Neuronal stem cell (in vitro differentiated cells): ENCODE measurements at regions not wholly inside any gene's neighbourhood (a gene's known extent, or its start where the extent isn't known, plus 50 kb on each side); places are given as distances from the start of the nearest gene placed in this dataset.

Source experiments
- DNase-seq: peaks from one replicate; pipeline ENCODE4 v3.0.0-alpha.2; 2013; ENCODE audit warnings: low spot score
- H2AFZ ChIP-seq: one replicate; pipeline ENCODE4 v1.6.1; 2013; ENCODE audit warnings: mild to moderate bottlenecking, low read length, inconsistent platforms
- H2AK5ac ChIP-seq: 2 replicates; pipeline ENCODE4 v1.6.1; 2013; ENCODE audit warnings: low read depth, mild to moderate bottlenecking, inconsistent platforms, low read length, moderate library complexity, mixed read lengths
- H2BK120ac ChIP-seq: 2 replicates; pipeline ENCODE4 v1.6.1; 2013; ENCODE audit warnings: low read depth, mild to moderate bottlenecking, inconsistent platforms, low read length, moderate library complexity, mixed read lengths
- H2BK12ac ChIP-seq: one replicate; pipeline ENCODE4 v1.6.1; 2013; ENCODE audit warnings: low read length, inconsistent platforms
- H2BK15ac ChIP-seq: 2 replicates; pipeline ENCODE4 v1.6.1; 2013; ENCODE audit warnings: mild to moderate bottlenecking, low read length, inconsistent platforms, mixed read lengths
- H2BK5ac ChIP-seq: one replicate; pipeline ENCODE4 v1.6.1; 2013; ENCODE audit warnings: inconsistent platforms, mild to moderate bottlenecking, low read length, moderate library complexity
- H3K14ac ChIP-seq: one replicate; pipeline ENCODE4 v1.6.1; 2013; ENCODE audit warnings: low read length, inconsistent platforms
- H3K18ac ChIP-seq: 2 replicates; pipeline ENCODE4 v1.6.1; 2013; ENCODE audit warnings: low read length, inconsistent platforms
- H3K23ac ChIP-seq: 2 replicates; pipeline ENCODE4 v1.6.1; 2013; ENCODE audit warnings: low read depth, mild to moderate bottlenecking, mixed read lengths, low read length, inconsistent platforms; ENCODE audit not compliant: poor library complexity
- H3K27ac ChIP-seq: replicated peaks from 3 replicates; pipeline ENCODE4 v1.5.1; 2013; ENCODE audit warnings: low read length, inconsistent platforms
- H3K27me3 ChIP-seq, 3 experiments: 2 replicates each; pipeline ENCODE4 v1.6.1; 2013; ENCODE audit warnings: low read length in 3 of 3, mild to moderate bottlenecking in 2 of 3, inconsistent platforms in 1 of 3, low read depth in 1 of 3, mixed read lengths in 1 of 3, moderate library complexity in 1 of 3; ENCODE audit not compliant: control insufficient read depth in 3 of 3, insufficient read depth in 3 of 3
- H3K36me3 ChIP-seq, 2 donors: replicated peaks in 1 of 2; 2 replicates each; pipeline ENCODE4 v1.6.1; 2013; ENCODE audit warnings: low read length in 2 of 2; ENCODE audit not compliant: control insufficient read depth in 2 of 2, insufficient read depth in 2 of 2
- H3K4ac ChIP-seq: 2 replicates; pipeline ENCODE4 v1.6.1; 2013; ENCODE audit warnings: inconsistent platforms, mild to moderate bottlenecking, low read length, moderate library complexity
- H3K4me1 ChIP-seq, 2 donors: 1 replicate in 1 of 2; 2 replicates in 1 of 2; pipeline ENCODE4 v1.6.1; 2013; ENCODE audit warnings: low read length in 2 of 2, low read depth in 1 of 2; ENCODE audit not compliant: control insufficient read depth in 2 of 2, insufficient read depth in 1 of 2
- H3K4me2 ChIP-seq: one replicate; pipeline ENCODE4 v1.6.1; 2013; ENCODE audit warnings: mild to moderate bottlenecking, low read length, inconsistent platforms; ENCODE audit not compliant: insufficient read depth, poor library complexity, severe bottlenecking
- H3K4me3 ChIP-seq, 2 donors: 2 replicates each; pipeline ENCODE4 v1.5.1; 2013; ENCODE audit warnings: low read length in 2 of 2, mild to moderate bottlenecking in 2 of 2, inconsistent platforms in 1 of 2, moderate library complexity in 1 of 2
- H3K79me1 ChIP-seq: one replicate; pipeline ENCODE4 v1.6.1; 2013; ENCODE audit warnings: low read depth, mild to moderate bottlenecking, inconsistent platforms, low read length, moderate library complexity
- H3K9ac ChIP-seq: one replicate; pipeline ENCODE4 v1.6.1; 2013; ENCODE audit warnings: mild to moderate bottlenecking, low read depth, low read length, inconsistent platforms; ENCODE audit not compliant: poor library complexity
- H3K9me3 ChIP-seq, 2 donors: replicated peaks in 1 of 2; 2 replicates each; pipeline versions ENCODE3 to v1.6.1; 2013; ENCODE audit warnings: low read length in 2 of 2, mild to moderate bottlenecking in 2 of 2, inconsistent platforms in 1 of 2, low read depth in 1 of 2, mixed read lengths in 1 of 2, moderate library complexity in 1 of 2; ENCODE audit not compliant: control insufficient read depth in 2 of 2, insufficient read depth in 1 of 2
- H4K8ac ChIP-seq: one replicate; pipeline ENCODE4 v1.6.1; 2013; ENCODE audit warnings: low read depth, mild to moderate bottlenecking, inconsistent platforms, low read length, moderate library complexity
- H4K91ac ChIP-seq: one replicate; pipeline ENCODE4 v1.6.1; 2013; ENCODE audit warnings: low read length, low read depth, mild to moderate bottlenecking, inconsistent platforms; ENCODE audit not compliant: poor library complexity
- WGBS, 2 donors: extraction: QIAGEN DNeasy Blood & Tissue Kit; methylation state at CpG; one replicate each; pipeline ENCODE4 v1.1.7; 2013; ENCODE audit warnings: missing lambda C conversion rate in 2 of 2, mixed read lengths in 1 of 2; ENCODE audit not compliant: insufficient read length in 2 of 2, insufficient replicate concordance in 1 of 2; ENCODE audit errors: extremely low coverage in 2 of 2; 5-methylcytosine and 5-hydroxymethylcytosine counted together

DNA sequence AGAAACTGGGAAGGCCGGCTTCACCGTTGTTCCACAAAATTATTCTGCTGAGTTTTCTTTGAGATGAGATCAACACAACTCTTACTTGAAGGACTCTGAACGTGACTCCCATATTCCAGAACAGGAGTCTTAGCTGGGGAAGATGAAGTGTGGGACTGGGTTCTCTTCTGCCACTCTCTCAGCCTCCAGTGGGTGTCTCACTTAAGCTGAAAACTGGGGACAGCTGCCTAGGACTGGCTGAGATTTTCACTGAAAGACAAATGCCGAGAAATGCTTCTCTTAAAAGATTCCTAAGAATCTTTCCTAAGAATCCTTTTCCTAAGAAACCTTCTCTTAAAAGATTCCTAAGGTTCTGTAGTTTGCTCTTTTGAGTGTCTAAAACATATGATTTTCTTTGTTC lies 156.6 kb upstream of the LHCGR start:
- H2BK120ac ChIP-seq, result no peak overlapping the region
- no peak overlapping the region for H2BK15ac ChIP-seq
- H3K36me3 ChIP-seq, result no peaks in the 10 kb centered on the region
- no peak overlapping the region for H3K23ac ChIP-seq
- H3K4me2 ChIP-seq, result no peak overlapping the region
- no peak overlapping the region for H2AFZ ChIP-seq
- H4K91ac ChIP-seq, result no peak overlapping the region
- H3K9me3 ChIP-seq, result no peaks in the 10 kb centered on the region
- no peak overlapping the region for H2BK12ac ChIP-seq
- WGBS, 2 donors, result no CpG with 5 or more reads among the region's 4 CpGs
- H4K8ac ChIP-seq, result no peak overlapping the region
- no peak overlapping the region for H2BK5ac ChIP-seq
- DNase-seq, result no peak
- no peak overlapping the region for H3K14ac ChIP-seq
- H3K4ac ChIP-seq, result no peak overlapping the region
- H3K27ac ChIP-seq, result no peak overlapping the region
- H3K4me3 ChIP-seq, result no peak overlapping the region
- H3K27me3 ChIP-seq, result no peaks in the 10 kb centered on the region
- no peak overlapping the region for H3K9ac ChIP-seq
- H3K4me1 ChIP-seq, result no peaks in the 10 kb centered on the region
- no peaks in the 10 kb centered on the region for H3K79me1 ChIP-seq
- no peak overlapping the region for H3K18ac ChIP-seq
- no peak overlapping the region for H2AK5ac ChIP-seq

DNA sequence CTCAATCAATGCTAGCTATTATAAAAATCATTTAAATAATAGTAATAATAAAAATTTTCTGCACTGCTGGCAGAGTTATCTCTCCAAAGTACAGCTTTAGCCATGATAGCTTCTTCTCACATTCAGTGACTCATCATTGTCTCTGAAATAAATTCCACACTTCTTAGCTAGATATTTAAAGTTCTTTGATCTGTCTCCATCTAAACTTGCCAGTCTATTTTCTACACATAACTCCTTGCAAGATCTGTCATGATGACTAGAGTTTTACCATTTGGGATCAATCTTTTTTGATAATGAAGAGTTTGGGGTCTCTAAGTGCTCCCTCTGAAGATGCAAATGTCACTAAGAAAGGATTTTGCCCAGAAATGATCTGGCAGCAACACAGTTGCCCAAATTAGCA lies 155.4 kb upstream of the LHCGR start:
- H3K36me3 ChIP-seq, result no peaks in the 10 kb centered on the region
- H2AFZ ChIP-seq, result no peak overlapping the region
- H2BK15ac ChIP-seq, result no peak overlapping the region
- H3K4me3 ChIP-seq, result no peak overlapping the region
- H3K14ac ChIP-seq, result no peak overlapping the region
- H3K27me3 ChIP-seq, result no peaks in the 10 kb centered on the region
- H3K4me2 ChIP-seq, result no peak overlapping the region
- no peak overlapping the region for H2BK120ac ChIP-seq
- no peaks in the 10 kb centered on the region for H3K9me3 ChIP-seq
- no peak overlapping the region for H2AK5ac ChIP-seq
- H3K27ac ChIP-seq, result no peak overlapping the region
- H3K18ac ChIP-seq, result no peak overlapping the region
- H2BK5ac ChIP-seq, result no peak overlapping the region
- no peak overlapping the region for H3K23ac ChIP-seq
- H3K79me1 ChIP-seq, result no peaks in the 10 kb centered on the region
- no peaks in the 10 kb centered on the region for H3K4me1 ChIP-seq
- no peak overlapping the region for H4K8ac ChIP-seq
- H3K9ac ChIP-seq, result no peak overlapping the region
- H4K91ac ChIP-seq, result no peak overlapping the region
- no peak for DNase-seq
- no peak overlapping the region for H3K4ac ChIP-seq
- no peak overlapping the region for H2BK12ac ChIP-seq

DNA sequence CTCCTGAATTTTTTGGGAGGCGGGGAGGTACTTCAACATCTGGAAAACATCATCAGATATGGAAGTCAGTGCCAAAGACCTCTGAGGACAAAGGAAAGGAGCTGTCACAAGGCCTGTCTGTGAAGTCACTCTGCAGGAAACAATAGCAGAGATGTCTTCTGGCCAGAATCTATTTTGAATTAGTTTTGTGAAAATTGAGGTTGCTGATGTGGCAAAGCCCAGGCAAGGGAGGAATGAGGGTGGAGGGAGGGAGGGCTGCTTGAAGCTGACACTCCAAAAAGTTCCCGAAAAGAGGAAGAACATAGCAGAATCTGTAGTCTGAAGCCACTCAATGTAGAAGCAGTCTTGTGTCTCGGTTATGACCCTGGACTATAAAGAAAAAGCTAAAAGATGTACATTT lies 151.1 kb upstream of the LHCGR start:
- Histone ChIP-seq H2BK15ac (no peak overlapping the region), H3K4me2 (no peak overlapping the region), H2BK120ac (no peak overlapping the region), H4K8ac (no peak overlapping the region), H3K27me3 (no peaks in the 10 kb centered on the region), H2AK5ac (no peak overlapping the region), H2BK5ac (no peak overlapping the region), H3K23ac (no peak overlapping the region), H3K14ac (no peak overlapping the region), H3K27ac (no peak overlapping the region), H2AFZ (no peak overlapping the region), H3K4me1 (no peaks in the 10 kb centered on the region), H3K9ac (no peak overlapping the region), H3K4ac (no peak overlapping the region), H4K91ac (no peak overlapping the region), H3K9me3 (no peaks in the 10 kb centered on the region), H3K36me3 (no peaks in the 10 kb centered on the region), H3K79me1 (no peaks in the 10 kb centered on the region), H3K18ac (no peak overlapping the region), H2BK12ac (no peak overlapping the region), H3K4me3 (no peak overlapping the region)
- WGBS, 2 donors, result no CpG with 5 or more reads among the region's 3 CpGs
- no peak for DNase-seq

DNA sequence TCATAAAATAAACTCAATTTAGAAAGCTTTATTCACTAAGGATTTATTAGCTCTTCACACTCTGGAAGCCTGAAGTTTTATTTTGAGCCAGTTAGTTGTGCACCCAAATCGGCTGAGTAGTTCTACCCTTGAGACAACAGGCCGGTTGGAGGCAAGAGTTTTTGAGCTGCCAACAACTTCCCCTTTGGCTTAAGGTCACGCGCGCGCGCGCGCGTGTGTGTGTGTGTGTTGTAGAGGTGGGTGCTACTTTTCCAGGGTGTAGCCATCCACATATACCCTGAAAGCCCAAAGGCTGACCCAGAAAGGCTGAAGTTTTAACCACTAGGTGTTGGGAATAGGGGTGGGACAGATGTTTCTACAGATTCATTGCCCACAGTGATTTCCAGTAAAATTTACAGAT lies 150.2 kb upstream of the LHCGR start:
- Histone ChIP-seq H2BK15ac (no peak overlapping the region), H2BK120ac (no peak overlapping the region), H2AFZ (no peak overlapping the region), H2BK5ac (no peak overlapping the region), H3K14ac (no peak overlapping the region), H3K27me3 (no peaks in the 10 kb centered on the region), H3K4me3 (no peak overlapping the region), H3K23ac (no peak overlapping the region), H4K91ac (no peak overlapping the region), H3K36me3 (no peaks in the 10 kb centered on the region), H3K9me3 (no peaks in the 10 kb centered on the region), H3K27ac (no peak overlapping the region), H4K8ac (no peak overlapping the region), H3K79me1 (no peaks in the 10 kb centered on the region), H3K18ac (no peak overlapping the region), H3K4me1 (peaks cover 0 to under 1% of the 10 kb centered on the region in 2 donors), H2BK12ac (no peak overlapping the region), H3K4ac (no peak overlapping the region), H3K9ac (no peak overlapping the region), H2AK5ac (no peak overlapping the region), H3K4me2 (no peak overlapping the region)
- no peak for DNase-seq
- no CpG with 5 or more reads among the region's 10 CpGs for WGBS, 2 donors
